ENCODE measurements at regions not wholly inside any gene's neighbourhood (a gene's known extent, or its start where the extent isn't known, plus 50 kb on each side); places are given as distances from the start of the nearest gene placed in this dataset.

DNA sequence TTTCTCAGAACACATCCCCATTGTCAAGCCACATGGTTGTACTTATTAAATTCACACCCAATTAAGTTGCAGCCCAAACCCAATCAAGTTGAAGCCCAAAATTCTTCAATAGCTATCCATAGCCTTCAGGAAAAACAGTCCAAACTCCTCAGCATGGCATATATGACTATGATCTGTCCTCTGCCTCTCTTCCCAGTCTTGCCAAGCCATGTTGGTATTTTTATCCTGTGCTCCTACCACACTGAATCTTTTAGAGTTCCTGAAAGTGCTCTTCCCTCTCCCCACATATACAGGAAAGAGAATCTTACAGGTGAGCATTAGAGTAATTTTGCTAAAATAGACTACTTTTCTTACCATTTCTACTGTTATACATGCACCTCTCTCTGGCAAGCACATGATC is 834.9 kb downstream of the RPS29 start:
- TF ChIP-seq, protein P1, sequence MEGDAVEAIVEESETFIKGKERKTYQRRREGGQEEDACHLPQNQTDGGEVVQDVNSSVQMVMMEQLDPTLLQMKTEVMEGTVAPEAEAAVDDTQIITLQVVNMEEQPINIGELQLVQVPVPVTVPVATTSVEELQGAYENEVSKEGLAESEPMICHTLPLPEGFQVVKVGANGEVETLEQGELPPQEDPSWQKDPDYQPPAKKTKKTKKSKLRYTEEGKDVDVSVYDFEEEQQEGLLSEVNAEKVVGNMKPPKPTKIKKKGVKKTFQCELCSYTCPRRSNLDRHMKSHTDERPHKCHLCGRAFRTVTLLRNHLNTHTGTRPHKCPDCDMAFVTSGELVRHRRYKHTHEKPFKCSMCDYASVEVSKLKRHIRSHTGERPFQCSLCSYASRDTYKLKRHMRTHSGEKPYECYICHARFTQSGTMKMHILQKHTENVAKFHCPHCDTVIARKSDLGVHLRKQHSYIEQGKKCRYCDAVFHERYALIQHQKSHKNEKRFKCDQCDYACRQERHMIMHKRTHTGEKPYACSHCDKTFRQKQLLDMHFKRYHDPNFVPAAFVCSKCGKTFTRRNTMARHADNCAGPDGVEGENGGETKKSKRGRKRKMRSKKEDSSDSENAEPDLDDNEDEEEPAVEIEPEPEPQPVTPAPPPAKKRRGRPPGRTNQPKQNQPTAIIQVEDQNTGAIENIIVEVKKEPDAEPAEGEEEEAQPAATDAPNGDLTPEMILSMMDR (IDR thresholded peaks at IDR 0.05; ENCODE audit: low read depth, low read length) = no peak
- ChIA-PET CTCF (no interaction called here), POLR2A (no interaction called here)
- Histone ChIP-seq H3K27me3 (ENCODE audit: control insufficient read depth, insufficient read depth, low read length) (no peaks in the 10 kb centered on the region), H3K9me3 (ENCODE audit: control insufficient read depth, insufficient read depth, low read length) (no peaks in the 10 kb centered on the region), H3K4me3 (ENCODE audit: low read depth, low read length) (no peak overlapping the region), H3K27ac (ENCODE audit: low read depth, low read length) (no peak overlapping the region)
- no peak for DNase-seq (ENCODE audit: low read depth, low spot score)

DNA sequence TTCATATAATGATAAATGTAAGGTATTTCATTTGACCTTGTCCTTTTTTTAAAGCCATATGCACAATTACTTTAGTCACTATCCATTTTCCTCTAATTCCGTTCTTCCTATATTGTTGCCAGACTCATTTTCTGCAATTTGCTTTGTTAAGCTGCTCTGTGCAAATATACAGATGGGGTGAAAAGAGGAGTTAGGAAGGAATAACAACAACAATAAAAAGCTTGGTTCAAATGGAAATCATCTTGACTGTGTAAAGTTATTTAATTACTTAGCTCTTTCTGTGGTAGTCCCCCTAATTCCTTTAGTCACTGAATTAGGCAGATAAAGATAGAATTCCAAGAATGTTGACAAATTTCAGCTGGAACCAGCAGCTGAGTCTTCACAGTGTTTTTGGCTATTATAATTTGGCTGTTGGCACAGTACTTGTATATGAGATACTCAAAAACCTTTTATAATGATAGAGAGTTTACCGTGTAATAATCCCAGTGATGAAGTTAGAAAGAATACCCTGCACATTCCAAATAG is 838.0 kb downstream of the RPS29 start:
- no peak for DNase-seq (ENCODE audit: low read depth, low spot score)
- no peaks in the 10 kb centered on the region for H3K27me3 ChIP-seq (ENCODE audit: control insufficient read depth, insufficient read depth, low read length)
- ChIA-PET POLR2A (no interaction called here), CTCF (no interaction called here)
- H3K9me3 ChIP-seq (ENCODE audit: control insufficient read depth, insufficient read depth, low read length) = no peaks in the 10 kb centered on the region
- H3K4me3 ChIP-seq (ENCODE audit: low read depth, low read length) = no peak overlapping the region
- TF ChIP-seq, protein P1 (IDR thresholded peaks at IDR 0.05; ENCODE audit: low read depth, low read length) = no peak
- H3K27ac ChIP-seq (ENCODE audit: low read depth, low read length) = no peak overlapping the region

DNA sequence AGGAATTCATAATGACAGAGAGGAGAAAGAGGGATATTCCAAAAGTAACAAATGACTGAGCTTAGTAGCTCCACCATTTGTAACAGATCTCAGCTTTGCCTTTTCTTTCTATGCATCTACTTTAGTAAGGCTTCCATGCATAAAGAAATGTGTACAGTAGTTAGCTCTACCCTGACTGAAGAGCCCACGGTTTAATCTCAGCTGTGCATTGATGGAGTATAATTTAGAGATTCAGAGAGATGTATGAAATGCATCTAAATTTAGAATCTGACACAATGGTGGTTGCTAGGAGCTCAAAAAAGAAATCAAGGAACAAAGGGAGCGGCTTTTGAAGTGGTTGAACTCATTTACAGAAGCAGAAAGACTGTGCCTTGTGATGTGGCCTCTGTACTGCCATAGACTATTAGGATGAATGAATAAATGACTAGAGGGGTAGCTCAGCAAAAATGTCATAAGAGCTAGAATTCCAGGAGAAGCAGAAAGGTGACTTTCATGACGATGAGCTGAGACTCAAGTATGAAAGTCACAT is 838.6 kb downstream of the RPS29 start:
- ChIA-PET CTCF (no interaction called here), POLR2A (no interaction called here)
- TF ChIP-seq, protein P1 (IDR thresholded peaks at IDR 0.05; ENCODE audit: low read depth, low read length) = no peak
- no peaks in the 10 kb centered on the region for H3K9me3 ChIP-seq (ENCODE audit: control insufficient read depth, insufficient read depth, low read length)
- H3K27ac ChIP-seq (ENCODE audit: low read depth, low read length) = no peak overlapping the region
- H3K27me3 ChIP-seq (ENCODE audit: control insufficient read depth, insufficient read depth, low read length) = no peaks in the 10 kb centered on the region
- DNase-seq (ENCODE audit: low read depth, low spot score) = no peak
- H3K4me3 ChIP-seq (ENCODE audit: low read depth, low read length) = no peak overlapping the region

DNA sequence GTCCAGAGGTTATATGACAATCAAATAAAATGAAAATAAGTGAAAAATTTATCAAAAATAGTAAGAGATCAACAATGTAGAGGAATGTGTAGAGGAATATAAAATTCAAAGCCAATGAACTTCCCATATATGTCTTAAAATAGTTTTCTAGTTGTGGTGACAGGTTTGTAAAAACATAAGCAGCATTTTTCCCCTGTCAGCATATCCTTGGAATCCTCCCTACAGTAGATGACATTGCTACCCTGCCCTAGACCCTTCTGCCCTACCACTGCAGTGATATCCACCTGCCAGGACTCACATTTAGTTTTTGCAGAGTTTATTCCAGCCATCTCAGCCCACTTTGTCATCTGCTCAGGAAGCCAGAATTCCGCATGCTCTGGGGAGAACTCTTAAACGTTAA is 842.0 kb downstream of the RPS29 start:
- Histone ChIP-seq H3K27me3 (ENCODE audit: control insufficient read depth, insufficient read depth, low read length) (no peaks in the 10 kb centered on the region), H3K27ac (ENCODE audit: low read depth, low read length) (no peak overlapping the region), H3K9me3 (ENCODE audit: control insufficient read depth, insufficient read depth, low read length) (no peaks in the 10 kb centered on the region), H3K4me3 (ENCODE audit: low read depth, low read length) (no peak overlapping the region)
- POLR2A ChIA-PET = no interaction called here
- CTCF ChIA-PET = no interaction called here
- DNase-seq (ENCODE audit: low read depth, low spot score) = no peak
- TF ChIP-seq, protein P1 (IDR thresholded peaks at IDR 0.05; ENCODE audit: low read depth, low read length) = no peak

DNA sequence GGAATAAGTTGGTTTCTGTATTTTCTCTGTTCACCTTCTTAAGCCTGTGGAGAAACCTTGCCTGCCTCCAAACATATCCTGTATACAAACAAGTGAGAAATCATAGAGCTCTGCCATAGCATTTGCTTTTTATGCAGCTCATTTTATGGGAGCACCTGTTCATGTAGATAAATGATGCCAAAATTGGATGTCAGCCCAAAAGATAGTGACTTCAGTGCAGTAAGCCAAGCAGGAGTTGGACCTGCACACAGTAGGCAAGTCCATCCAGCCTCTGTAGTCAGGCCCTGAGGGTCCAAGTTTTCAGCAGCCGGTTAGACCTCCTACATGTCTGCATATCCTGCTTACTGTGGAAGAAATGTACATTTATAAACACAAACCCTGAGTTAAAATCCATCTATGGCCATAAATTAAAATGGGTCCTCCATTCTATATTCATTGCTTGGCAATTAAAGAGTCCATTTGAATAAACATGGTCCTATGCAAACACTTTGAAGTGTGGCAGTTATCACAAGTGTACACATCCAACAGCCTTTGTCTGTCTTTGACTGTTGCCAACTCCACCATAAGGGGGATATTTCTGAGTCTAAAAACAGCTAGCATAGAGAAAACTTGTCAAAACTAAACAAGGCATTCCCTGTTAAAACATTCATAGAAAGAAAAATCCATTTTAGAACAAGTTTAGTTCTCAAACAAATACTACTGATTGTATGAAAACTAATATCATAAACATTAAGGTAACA is 847.8 kb downstream of the RPS29 start:
- Histone ChIP-seq H3K9me3 (ENCODE audit: control insufficient read depth, insufficient read depth, low read length) (peaks cover 8% of the 10 kb centered on the region), H3K4me3 (ENCODE audit: low read depth, low read length) (no peak overlapping the region), H3K27ac (ENCODE audit: low read depth, low read length) (no peak overlapping the region), H3K27me3 (ENCODE audit: control insufficient read depth, insufficient read depth, low read length) (no peaks in the 10 kb centered on the region)
- ChIA-PET CTCF (no interaction called here), POLR2A (no interaction called here)
- no peak for DNase-seq (ENCODE audit: low read depth, low spot score)
- TF ChIP-seq, protein P1 (IDR thresholded peaks at IDR 0.05; ENCODE audit: low read depth, low read length) = no peak

All from AG04450 (cell line).